ENCODE measurements at regions not wholly inside any gene's neighbourhood (a gene's known extent, or its start where the extent isn't known, plus 50 kb on each side); places are given as distances from the start of the nearest gene placed in this dataset.

DNA sequence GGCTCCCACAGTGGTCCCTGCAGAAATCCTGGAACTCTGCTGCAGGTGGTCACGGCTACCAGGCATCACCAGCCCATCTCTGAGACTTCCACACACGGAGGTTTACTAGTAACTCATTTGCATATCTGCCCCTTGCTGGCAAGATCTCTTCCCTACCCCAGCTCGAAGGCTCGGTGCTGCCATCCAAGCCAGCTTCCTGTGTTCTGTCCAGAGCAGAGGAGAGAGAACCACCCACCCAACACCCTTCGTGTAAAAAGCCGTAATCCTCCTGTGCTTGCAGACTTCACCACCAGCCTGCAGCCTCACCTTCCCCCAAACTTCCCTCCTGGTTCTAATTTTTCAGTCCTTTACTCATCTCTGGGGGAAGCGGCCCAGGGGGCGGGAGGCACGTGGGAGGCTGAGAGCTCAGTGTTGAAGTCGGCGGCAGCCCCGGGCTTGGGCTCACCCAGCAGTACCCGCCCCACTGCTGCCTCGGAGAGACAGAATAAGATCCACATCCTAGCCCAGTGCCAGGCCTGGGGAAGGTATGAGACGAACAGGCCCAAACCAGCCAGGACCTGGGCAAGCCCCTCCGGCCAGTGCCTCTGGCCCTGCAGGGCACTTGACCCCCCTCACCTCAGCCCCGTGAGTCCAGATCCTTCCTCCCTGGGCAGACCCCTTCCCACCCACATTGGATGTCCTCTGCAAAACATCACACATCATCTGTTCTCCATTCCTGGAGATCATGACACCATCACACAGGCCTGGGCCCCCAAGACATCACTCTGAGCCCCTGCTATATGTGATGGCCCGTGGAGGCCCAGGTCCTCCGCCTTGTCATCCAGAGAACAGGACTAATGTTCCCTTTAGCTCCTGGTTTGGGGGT lies 145.8 kb upstream of the ID2 start:
- no peak for TF ChIP-seq CTCF (conservative IDR thresholded peaks at IDR 0.05; ENCODE audit: low read depth, low read length)
- no peak for DNase-seq (ENCODE audit: low read depth)
- no peak overlapping the region for H3K4me3 ChIP-seq (ENCODE audit: low read depth, low read length)

GRCh38 chr2:8536686-8537561 lies 144.9 kb upstream of the ID2 start:
- no peak overlapping the region for H3K4me3 ChIP-seq (ENCODE audit: low read depth, low read length)
- DNase-seq (ENCODE audit: low read depth), result no peak
- no peak for TF ChIP-seq CTCF (conservative IDR thresholded peaks at IDR 0.05; ENCODE audit: low read depth, low read length)

- no peak for DNase-seq (ENCODE audit: low read depth)
Measured at GRCh38 chr2:8537562-8538155, 144.2 kb upstream of the ID2 start.

DNA sequence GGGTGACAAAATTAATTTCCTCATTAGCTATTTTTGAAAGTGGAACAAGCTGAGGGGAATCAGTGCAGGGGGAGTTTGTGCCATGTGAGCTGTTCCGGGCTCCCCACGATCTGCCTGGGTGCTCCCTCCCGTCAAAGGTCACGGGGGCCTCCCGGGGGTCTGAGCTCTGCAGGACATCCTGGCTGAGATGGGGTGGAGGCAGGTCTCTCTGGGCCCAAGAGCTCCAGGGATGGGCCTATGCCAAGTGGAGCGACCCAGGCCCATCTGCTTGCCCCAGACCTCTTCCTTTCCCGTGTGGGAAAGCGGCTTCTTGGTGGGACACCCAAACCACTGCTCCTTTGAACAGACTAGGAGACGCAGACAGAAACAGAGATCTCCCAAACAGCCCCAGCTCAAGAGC lies 143.3 kb upstream of the ID2 start:
- no peak for TF ChIP-seq CTCF (conservative IDR thresholded peaks at IDR 0.05; ENCODE audit: low read depth, low read length)
- DNase-seq (ENCODE audit: low read depth), result no peak
- H3K4me3 ChIP-seq (ENCODE audit: low read depth, low read length), result no peak overlapping the region

More at GRCh38 chr2:8537562-8538155, 144.2 kb upstream of the ID2 start:
- no peak for TF ChIP-seq CTCF (conservative IDR thresholded peaks at IDR 0.05; ENCODE audit: low read depth, low read length)
- no peak overlapping the region for H3K4me3 ChIP-seq (ENCODE audit: low read depth, low read length)

DNA sequence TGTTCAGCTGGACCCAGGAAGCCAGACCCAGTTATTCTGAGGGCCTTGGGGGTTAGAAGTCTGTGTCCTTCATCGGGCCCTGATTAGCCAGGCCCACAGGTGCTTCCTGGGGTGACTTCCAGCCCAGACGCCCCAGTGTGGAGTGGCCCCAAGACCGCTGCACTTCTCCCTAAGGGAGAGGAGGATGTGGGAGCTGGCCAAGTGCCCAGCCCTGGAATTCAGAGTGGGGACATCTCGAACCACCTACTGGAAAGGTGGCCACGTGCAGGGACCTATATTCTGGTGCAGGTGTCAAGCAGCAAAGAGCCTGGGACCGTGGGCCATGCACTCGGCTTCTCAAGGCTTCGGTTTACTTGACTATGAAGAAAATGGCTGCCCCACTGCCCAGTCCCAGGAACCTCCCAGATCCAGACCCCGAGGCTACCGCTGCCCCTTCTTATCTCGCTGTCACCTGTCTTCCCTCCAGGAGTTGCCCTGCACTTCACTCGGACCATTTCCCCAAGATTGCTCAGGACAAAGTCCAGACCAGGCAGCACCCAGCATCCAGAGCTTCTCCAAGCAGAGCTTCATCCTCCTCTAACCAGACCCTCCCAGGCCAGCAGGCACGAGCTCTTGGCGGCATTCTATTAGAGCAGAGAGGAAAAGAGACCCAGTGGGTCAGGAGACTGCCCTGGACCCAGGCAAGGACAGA lies 142.8 kb upstream of the ID2 start:
- TF ChIP-seq CTCF (conservative IDR thresholded peaks at IDR 0.05; ENCODE audit: low read depth, low read length), result no peak
- no peak for DNase-seq (ENCODE audit: low read depth)
- H3K4me3 ChIP-seq (ENCODE audit: low read depth, low read length), result no peak overlapping the region

- DNase-seq (ENCODE audit: low read depth), result no peak
- TF ChIP-seq CTCF (conservative IDR thresholded peaks at IDR 0.05; ENCODE audit: low read depth, low read length), result peak; percentile 18
Measured at GRCh38 chr2:8539743-8540551, 141.9 kb upstream of the ID2 start.

More at GRCh38 chr2:8539743-8540551, 141.9 kb upstream of the ID2 start:
- no peak overlapping the region for H3K4me3 ChIP-seq (ENCODE audit: low read depth, low read length)

Measured in epithelial cell of proximal tubule (primary cell).